HG03558 (cell line): ENCODE measurements at regions not wholly inside any gene's neighbourhood (a gene's known extent, or its start where the extent isn't known, plus 50 kb on each side); places are given as distances from the start of the nearest gene placed in this dataset.
"Not testable (repeated sequence)": the region's sequence is repeated elsewhere in the genome, so short reads cannot be mapped to it uniquely, and the experiment has no call there.

Source experiments
- ATAC-seq: cut with Tn5 transposase; IDR thresholded peaks from one replicate; pipeline ENCODE4 v1.9.1; 2021; ENCODE audit warnings: moderate number of reproducible peaks; ENCODE audit not compliant: unreplicated experiment; ENCODE audit errors: extremely low read depth

- no peak for ATAC-seq
These were observed 277.8 kb upstream of the SLITRK5 start for GRCh38 chr13:87393358-87393757.

- ATAC-seq, result no peak
These were observed 273.1 kb upstream of the SLITRK5 start for GRCh38 chr13:87398047-87398446.

GRCh38 chr13:87403748-87404432 is 267.3 kb upstream of the SLITRK5 start:
- ATAC-seq, result no peak

GRCh38 chr13:87426742-87427141 is 244.4 kb upstream of the SLITRK5 start:
- ATAC-seq, result no peak

- ATAC-seq, result no peak
These were observed 227.0 kb upstream of the SLITRK5 start for GRCh38 chr13:87444135-87444534.

GRCh38 chr13:87452281-87452680 is 218.9 kb upstream of the SLITRK5 start:
- ATAC-seq, result no peak

- ATAC-seq, result no peak
These were observed 217.9 kb upstream of the SLITRK5 start for GRCh38 chr13:87453244-87453643.

GRCh38 chr13:87459419-87459818 is 211.8 kb upstream of the SLITRK5 start:
- no peak for ATAC-seq

GRCh38 chr13:87497426-87497825 is 173.7 kb upstream of the SLITRK5 start:
- ATAC-seq, result no peak

GRCh38 chr13:87498681-87499080 is 172.5 kb upstream of the SLITRK5 start:
- ATAC-seq, result no peak

- no peak for ATAC-seq
These were observed 146.4 kb upstream of the SLITRK5 start for GRCh38 chr13:87524775-87525174.

- ATAC-seq, result no peak
These were observed 137.4 kb upstream of the SLITRK5 start for GRCh38 chr13:87533776-87534175.

- ATAC-seq, result no peak
These were observed 135.3 kb upstream of the SLITRK5 start for GRCh38 chr13:87535911-87536310.

GRCh38 chr13:87536499-87536898 is 134.7 kb upstream of the SLITRK5 start:
- no peak for ATAC-seq

GRCh38 chr13:87536899-87537298 is 134.3 kb upstream of the SLITRK5 start:
- no peak for ATAC-seq

- ATAC-seq, result no peak
These were observed 133.2 kb upstream of the SLITRK5 start for GRCh38 chr13:87537951-87538350.

GRCh38 chr13:87538366-87539052 is 132.7 kb upstream of the SLITRK5 start:
- no peak for ATAC-seq

- no peak for ATAC-seq
These were observed 118.0 kb upstream of the SLITRK5 start for GRCh38 chr13:87553142-87553541.

- no peak for ATAC-seq
These were observed 117.1 kb upstream of the SLITRK5 start for GRCh38 chr13:87554045-87554444.

GRCh38 chr13:87557788-87558187 is 113.4 kb upstream of the SLITRK5 start:
- no peak for ATAC-seq

GRCh38 chr13:87561580-87561979 is 109.6 kb upstream of the SLITRK5 start:
- not testable (repeated sequence) for ATAC-seq

GRCh38 chr13:87570669-87571068 is 100.5 kb upstream of the SLITRK5 start:
- ATAC-seq, result no peak
